ENCODE measurements at regions not wholly inside any gene's neighbourhood (a gene's known extent, or its start where the extent isn't known, plus 50 kb on each side); places are given as distances from the start of the nearest gene placed in this dataset.

DNA sequence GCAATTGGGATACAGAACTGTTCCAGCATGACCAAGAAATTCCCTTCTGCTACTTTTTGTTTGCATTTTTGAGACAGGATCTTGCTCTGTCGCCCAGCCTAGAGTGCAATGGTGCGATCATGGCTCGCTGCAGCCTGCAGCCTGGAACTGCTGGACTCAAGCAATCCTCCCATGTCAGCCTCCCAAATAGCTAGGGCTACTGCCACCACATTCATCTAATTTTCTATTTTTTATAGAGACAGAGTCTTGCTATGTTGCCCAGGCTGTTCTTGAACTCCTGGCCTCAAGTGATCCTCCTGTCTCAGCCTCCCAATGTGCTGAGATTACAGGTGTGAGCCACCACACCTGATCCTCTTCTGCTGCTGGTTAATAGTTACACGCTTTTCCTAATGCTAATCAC, 204.9 kb downstream of the SOX4 start:
- TF ChIP-seq, protein P1, sequence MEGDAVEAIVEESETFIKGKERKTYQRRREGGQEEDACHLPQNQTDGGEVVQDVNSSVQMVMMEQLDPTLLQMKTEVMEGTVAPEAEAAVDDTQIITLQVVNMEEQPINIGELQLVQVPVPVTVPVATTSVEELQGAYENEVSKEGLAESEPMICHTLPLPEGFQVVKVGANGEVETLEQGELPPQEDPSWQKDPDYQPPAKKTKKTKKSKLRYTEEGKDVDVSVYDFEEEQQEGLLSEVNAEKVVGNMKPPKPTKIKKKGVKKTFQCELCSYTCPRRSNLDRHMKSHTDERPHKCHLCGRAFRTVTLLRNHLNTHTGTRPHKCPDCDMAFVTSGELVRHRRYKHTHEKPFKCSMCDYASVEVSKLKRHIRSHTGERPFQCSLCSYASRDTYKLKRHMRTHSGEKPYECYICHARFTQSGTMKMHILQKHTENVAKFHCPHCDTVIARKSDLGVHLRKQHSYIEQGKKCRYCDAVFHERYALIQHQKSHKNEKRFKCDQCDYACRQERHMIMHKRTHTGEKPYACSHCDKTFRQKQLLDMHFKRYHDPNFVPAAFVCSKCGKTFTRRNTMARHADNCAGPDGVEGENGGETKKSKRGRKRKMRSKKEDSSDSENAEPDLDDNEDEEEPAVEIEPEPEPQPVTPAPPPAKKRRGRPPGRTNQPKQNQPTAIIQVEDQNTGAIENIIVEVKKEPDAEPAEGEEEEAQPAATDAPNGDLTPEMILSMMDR (IDR thresholded peaks at IDR 0.05): no peak
- no peak for TF ChIP-seq EZH2 (IDR thresholded peaks at IDR 0.05; ENCODE audit: borderline replicate concordance, insufficient read depth, low read depth, low read length, poor library complexity, severe bottlenecking)

Data from B cell (primary cell).